Epithelial cell of esophagus (primary cell): ENCODE measurements at regions not wholly inside any gene's neighbourhood (a gene's known extent, or its start where the extent isn't known, plus 50 kb on each side); places are given as distances from the start of the nearest gene placed in this dataset.
A peak's percentile ranks its signal among the peaks of the same experiment; 100 is the strongest.
"Not testable (repeated sequence)": the region's sequence is repeated elsewhere in the genome, so short reads cannot be mapped to it uniquely, and the experiment has no call there.

ENCODE experiments used
- DNase-seq: peaks from one replicate; pipeline ENCODE4 v3.0.0; 2010; ENCODE audit warnings: low read depth
- H3K4me3 ChIP-seq: 2 replicates; pipeline ENCODE4 v1.5.1; 2011; ENCODE audit warnings: mild to moderate bottlenecking, low read length, control low read depth
- TF ChIP-seq, protein P1 (sequence below): IDR thresholded peaks from 2 replicates; pipeline ENCODE4 v1.5.1; 2011; ENCODE audit warnings: low read depth, mild to moderate bottlenecking, low read length, control low read depth, inconsistent platforms; ENCODE audit not compliant: insufficient read depth; ENCODE audit errors: missing control alignments

- TF ChIP-seq, protein P1, sequence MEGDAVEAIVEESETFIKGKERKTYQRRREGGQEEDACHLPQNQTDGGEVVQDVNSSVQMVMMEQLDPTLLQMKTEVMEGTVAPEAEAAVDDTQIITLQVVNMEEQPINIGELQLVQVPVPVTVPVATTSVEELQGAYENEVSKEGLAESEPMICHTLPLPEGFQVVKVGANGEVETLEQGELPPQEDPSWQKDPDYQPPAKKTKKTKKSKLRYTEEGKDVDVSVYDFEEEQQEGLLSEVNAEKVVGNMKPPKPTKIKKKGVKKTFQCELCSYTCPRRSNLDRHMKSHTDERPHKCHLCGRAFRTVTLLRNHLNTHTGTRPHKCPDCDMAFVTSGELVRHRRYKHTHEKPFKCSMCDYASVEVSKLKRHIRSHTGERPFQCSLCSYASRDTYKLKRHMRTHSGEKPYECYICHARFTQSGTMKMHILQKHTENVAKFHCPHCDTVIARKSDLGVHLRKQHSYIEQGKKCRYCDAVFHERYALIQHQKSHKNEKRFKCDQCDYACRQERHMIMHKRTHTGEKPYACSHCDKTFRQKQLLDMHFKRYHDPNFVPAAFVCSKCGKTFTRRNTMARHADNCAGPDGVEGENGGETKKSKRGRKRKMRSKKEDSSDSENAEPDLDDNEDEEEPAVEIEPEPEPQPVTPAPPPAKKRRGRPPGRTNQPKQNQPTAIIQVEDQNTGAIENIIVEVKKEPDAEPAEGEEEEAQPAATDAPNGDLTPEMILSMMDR = no peak
- no peak overlapping the region for H3K4me3 ChIP-seq
- DNase-seq = no peak
Observed at GRCh38 chrX:96551322-96551872, 133.2 kb upstream of the DIAPH2 start.

- no peak for DNase-seq
- TF ChIP-seq, protein P1 = no peak
- no peak overlapping the region for H3K4me3 ChIP-seq
Observed at GRCh38 chrX:96556886-96557285, 127.8 kb upstream of the DIAPH2 start.

- not testable (repeated sequence) for H3K4me3 ChIP-seq, DNase-seq
Observed at GRCh38 chrX:96561129-96561528, 123.5 kb upstream of the DIAPH2 start.

DNA sequence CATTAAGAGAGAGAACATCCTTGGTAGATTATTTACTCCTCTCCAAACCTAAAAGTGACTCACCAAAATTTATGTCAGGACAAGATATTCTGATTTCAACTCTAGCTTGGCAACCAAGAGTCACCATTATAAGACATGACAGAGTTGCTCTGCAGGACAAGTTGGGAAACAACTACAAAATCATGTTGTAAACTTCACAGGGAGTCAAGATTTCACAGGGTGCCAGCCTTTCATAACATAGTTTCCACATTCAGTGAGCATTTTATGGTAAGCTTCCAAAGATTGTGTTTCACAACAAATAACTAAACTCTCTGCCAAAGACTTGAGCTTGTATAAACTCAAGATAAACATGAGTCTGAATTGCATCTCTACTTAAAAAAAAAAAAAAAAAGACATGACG, 121.0 kb upstream of the DIAPH2 start:
- no peak overlapping the region for H3K4me3 ChIP-seq
- TF ChIP-seq, protein P1 = no peak
- peak; percentile 14 for DNase-seq

DNA sequence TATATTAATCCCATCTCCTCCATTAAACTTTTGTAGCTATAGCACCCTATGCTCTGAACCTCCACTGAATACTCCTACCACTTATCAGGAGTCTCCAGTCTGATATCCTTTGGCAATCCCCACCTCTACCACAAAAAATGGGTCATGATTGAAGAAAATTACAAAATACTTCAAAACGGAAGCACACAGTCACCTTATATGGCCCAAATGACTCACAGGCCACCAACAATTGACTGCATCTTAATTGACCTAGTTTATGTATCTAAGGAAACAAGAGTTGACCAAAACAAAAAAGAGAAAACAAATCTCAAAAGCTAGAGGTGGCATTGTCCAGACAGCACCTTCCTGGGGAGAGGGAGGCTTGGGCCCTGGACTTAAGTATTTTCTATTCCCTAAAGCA, 120.0 kb upstream of the DIAPH2 start:
- TF ChIP-seq, protein P1 = no peak
- DNase-seq = no peak
- H3K4me3 ChIP-seq = no peak overlapping the region

GRCh38 chrX:96566878-96567277, 117.8 kb upstream of the DIAPH2 start:
- H3K4me3 ChIP-seq = no peak overlapping the region
- TF ChIP-seq, protein P1 = no peak
- DNase-seq = no peak

GRCh38 chrX:96568071-96568470, 116.6 kb upstream of the DIAPH2 start:
- TF ChIP-seq, protein P1 = no peak
- no peak for DNase-seq
- H3K4me3 ChIP-seq = no peak overlapping the region
